T-helper 9 cell (primary cell): ENCODE measurements at regions not wholly inside any gene's neighbourhood (a gene's known extent, or its start where the extent isn't known, plus 50 kb on each side); places are given as distances from the start of the nearest gene placed in this dataset.
"Not testable (repeated sequence)": the region's sequence is repeated elsewhere in the genome, so short reads cannot be mapped to it uniquely, and the experiment has no call there.

Experiments
- DNase-seq: peaks from one replicate; pipeline ENCODE4 v3.0.0-alpha.2; 2020

DNA sequence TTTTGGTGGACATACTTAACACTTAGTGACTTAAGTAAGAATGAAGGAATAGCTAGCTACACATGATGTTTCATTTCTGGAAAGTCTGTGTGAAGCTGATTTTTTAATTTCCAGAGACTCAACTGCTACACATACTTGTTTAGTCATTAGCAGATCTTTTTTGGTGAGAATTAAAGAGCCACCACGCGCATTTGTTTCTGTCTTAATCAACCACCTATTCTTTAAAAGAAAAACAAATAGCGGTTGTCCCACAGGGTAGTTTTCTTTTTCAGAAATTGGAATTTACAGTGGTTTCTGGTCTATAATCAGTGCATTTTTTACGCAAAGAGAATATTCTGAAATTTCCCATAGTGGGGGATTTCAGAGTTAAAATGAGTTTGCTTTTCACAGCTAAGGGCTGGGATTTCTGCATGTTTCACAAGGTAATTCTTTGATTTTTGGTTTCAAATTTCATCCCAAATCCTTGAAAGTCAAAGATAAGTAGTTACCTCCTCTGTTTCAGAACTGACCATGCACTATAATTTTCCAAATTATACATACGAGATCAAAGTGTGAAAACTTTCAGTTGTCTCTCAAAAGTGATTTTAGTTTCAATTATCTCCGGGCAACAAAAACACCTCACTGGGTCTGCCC is 631.0 kb upstream of the GRM7 start:
- DNase-seq: no peak

DNA sequence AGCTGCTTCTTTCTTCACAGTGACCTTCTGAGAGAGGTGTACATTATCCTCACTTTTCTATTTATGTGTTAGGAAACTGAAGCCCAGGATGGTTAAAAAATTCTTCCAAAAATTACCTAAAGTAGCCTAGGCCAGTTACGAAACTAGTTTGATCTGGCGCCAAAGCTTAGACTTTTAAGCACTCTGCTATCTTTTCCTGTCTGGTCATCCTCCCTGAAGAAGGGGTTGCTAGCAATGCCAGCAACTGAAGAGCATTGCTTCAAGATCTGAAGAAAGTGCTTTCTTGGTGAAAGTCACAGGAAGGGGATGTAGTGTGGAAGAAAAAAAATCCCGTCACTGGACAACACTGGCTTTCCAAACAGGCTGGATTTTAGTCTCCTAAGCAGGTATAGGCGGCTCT is 618.8 kb upstream of the GRM7 start:
- DNase-seq: no peak

- DNase-seq: no peak
Observed at GRCh38 chr3:6248528-6248927, 612.4 kb upstream of the GRM7 start.

DNA sequence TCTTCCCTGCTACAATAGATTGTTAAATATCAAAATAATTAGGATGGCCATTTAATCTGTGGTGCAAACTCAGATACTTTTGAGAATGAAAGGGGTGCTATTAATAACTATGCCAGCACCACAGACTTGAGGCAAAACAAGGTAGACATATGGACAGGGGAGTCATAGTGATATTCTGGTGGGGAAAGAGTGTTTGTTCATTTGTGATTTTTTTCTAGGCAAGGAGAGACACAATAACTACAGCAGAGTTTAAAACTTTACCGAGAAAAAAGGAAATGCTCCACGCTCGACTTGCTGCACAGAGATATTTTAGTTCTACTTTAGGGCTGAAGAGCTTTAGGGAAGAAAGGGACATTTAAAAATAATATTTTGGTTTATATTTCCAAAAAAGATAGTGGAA is 611.2 kb upstream of the GRM7 start:
- no peak for DNase-seq

DNA sequence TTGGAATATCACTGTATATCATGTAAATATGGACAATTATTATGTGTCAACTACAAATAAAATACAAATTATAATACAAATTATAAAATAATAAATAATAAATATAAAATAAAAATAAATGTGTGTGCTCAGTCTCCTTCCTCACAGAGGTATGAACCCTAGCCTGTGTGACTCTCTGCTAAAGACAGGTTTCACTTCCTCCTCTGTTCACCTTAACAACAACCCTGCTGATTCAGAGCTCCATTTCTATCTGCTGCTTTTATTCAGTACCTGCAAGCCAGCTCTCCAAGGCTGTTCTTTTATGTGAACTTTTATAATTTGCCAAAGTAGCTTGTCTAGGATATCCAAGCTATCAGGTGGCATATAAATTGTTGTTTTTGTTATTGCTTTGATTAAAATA is 610.7 kb upstream of the GRM7 start:
- DNase-seq: no peak

DNA sequence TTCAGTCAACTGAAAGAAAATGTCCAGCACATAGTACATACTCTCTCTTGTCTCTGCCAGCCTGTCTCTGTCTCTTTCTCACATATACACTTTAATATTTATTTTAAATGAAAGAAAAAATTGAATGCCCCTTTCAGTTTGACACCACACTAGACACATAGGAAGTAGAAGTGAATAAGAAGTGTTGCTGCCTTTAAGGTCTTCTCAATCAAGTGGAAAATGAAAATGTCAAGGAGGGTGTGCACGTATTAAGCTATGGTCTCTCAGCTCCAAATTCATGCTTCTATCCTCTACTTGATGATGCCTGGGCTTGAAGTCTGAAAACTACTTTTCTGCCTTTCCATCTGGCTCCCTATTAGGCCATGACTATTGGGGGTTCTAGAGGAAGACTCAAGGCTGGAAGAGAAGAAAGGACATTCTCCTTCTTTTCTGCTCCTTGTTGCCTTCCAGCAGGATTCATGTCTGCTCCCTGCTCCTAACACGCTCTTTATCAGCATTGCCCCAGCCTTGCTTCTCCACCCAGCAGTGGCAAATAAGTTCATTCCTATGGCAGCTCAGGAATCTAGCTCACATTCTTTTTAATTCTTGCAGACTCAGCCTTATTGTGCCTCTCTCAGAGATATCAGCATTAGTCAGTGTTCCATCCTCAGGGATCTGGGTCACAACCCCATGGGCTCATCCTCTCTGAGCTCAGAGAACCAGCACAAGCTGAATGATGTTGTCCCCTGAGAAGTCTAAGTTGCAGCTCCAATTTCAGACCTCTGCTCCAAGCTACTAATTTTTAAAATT is 609.1 kb upstream of the GRM7 start:
- no peak for DNase-seq

DNA sequence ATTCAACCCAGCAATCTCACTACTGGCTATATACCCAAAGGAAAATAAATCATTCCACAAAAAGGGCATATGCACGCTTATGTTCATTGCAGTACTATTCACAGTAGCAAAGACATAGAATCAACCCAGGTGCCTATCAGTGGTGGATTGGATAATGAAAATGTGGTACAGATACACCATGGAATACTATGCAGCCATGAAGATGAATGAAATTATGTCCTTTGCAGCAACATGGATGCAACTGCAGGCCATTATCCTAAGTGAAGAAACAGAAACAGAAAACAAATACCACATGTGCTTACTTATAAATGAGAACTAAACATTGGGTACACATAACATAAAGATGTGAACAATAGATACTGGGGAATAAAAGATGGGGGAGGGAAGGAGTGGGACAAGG is 606.4 kb upstream of the GRM7 start:
- DNase-seq: no peak

DNA sequence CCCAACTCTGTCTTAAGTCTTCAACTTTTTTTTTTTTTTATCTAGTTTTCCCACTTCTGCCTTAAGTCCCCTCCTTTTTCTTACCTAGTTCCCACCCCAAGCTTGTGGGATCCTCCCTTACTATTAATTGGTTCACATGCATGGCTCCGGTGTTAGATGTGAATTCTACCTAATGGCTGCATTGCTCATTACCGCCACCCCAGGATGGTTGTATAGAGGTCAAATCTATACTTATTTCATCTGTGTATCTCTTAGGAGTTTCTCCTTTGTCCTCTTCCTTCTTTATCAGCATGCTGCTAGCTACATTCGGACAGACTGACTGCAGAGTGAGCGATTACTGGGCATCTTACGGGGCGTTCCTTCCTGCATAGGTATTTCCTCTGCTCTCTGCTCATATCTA is 605.7 kb upstream of the GRM7 start:
- no peak for DNase-seq

- no peak for DNase-seq
Observed at GRCh38 chr3:6260551-6261191, 600.2 kb upstream of the GRM7 start.

- DNase-seq: no peak
Observed at GRCh38 chr3:6262010-6262409, 598.9 kb upstream of the GRM7 start.

DNA sequence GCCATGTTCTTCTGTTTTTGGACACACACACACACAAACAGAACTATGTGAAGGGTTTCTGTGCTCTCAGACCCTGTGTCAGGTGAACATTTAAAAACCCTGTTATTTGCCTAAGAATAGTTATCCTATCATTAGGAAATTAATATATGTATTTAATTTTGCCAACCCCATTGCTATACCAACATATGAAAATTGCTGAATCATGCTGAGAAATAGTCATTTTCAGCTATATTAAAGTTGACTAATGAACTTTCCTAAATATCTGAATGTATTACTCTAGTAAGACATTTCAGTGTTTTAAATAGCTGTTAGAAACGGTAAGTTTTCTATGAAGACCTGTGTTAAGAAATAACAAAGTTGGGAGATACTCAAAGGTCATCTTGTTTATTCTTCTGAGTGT is 596.9 kb upstream of the GRM7 start:
- no peak for DNase-seq

DNA sequence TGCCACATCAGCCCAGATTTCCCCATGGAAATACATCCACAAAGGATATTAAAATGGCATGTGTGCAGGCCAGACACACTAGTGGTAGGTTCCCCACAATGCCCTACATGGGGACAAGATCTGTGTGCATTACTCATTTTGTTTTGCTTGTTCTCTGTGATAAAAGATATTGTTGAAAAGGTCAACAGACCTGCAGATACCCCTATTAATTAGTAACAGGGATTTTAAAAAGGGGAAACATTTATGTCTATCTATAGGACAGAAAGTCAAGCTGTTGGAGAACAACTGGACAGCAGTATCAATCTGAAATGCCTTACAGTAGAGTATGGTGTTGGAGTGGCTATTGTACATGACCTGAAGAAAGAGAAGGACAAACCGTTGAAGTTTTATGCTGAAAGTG is 596.0 kb upstream of the GRM7 start:
- DNase-seq: no peak

GRCh38 chr3:6266135-6266534 is 594.8 kb upstream of the GRM7 start:
- no peak for DNase-seq

GRCh38 chr3:6273878-6274277 is 587.0 kb upstream of the GRM7 start:
- DNase-seq: no peak

DNA sequence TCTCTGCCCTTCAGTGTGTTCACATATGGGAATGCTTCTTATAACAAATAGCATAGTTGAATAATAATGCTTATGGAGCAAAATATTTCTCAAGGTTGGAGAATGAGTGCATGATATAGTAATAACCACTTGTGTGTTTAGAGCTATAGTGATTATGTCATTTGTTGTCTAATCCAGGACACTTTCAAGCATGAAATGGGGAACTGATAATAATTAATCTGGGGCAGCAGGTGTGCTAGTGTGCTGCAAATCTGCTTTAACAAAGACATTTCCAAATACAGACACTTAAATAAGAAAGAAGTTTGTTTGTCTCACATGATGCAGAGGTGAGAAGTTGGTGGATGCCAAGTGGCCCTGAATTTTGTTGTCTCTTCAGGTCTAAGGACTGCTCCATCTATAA is 579.3 kb upstream of the GRM7 start:
- no peak for DNase-seq

DNA sequence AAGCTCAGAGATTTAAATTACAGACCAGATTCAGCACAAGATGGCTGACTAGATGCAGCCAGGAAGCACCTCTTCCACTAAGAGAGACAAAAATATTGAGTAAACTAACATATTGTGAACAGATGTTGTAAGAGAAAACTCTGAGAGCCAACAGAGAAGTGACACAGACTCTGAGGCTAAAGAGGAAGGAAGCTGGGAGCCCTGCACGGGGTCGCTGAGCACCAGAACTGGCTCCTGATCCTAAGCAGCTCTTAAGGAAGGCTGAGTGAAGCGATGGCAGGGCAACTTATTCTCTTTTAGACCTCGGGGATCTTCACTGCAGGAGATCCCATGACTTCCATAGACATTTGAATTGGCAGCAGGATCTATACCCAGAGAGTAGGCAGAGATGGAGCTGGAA is 578.0 kb upstream of the GRM7 start:
- DNase-seq: no peak

DNA sequence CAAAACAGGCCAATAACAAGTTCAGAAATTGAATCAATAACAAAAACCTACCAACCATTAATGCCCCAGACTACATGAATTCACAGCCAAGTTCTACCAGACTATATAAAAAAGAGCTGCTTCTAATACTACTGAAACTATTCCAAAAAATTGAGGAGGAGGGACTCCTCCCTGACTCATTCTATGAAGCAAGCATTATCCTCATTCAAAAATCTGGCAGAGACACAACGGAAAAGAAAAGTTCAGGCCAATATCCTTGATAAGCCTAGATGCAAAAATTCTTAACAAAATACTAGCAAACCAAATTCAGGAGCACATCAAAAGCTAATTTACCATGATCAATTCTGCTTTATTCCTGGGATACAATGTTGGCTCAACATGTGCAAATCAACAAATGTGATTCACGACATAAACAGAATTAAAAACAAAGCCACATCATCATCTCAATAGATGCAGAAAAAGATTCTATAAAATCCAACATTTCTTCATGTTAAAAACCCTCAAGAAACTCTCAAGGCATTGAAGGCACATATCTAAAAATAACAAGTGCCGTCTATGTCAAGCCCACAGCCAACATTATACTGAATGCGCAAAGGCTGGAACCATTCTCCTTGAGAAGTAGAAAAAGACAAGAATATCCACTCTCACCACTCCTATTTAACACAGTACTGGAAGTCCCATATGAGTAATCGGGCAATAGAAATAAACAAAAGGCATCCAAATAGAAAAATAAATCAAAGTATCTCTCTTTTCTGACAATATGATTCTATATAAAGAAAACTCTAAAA is 573.6 kb upstream of the GRM7 start:
- no peak for DNase-seq

- DNase-seq: no peak
Observed at GRCh38 chr3:6301626-6302025, 559.3 kb upstream of the GRM7 start.

- DNase-seq: no peak
Observed at GRCh38 chr3:6315906-6316305, 545.0 kb upstream of the GRM7 start.

- no peak for DNase-seq
Observed at GRCh38 chr3:6321999-6322398, 538.9 kb upstream of the GRM7 start.

DNA sequence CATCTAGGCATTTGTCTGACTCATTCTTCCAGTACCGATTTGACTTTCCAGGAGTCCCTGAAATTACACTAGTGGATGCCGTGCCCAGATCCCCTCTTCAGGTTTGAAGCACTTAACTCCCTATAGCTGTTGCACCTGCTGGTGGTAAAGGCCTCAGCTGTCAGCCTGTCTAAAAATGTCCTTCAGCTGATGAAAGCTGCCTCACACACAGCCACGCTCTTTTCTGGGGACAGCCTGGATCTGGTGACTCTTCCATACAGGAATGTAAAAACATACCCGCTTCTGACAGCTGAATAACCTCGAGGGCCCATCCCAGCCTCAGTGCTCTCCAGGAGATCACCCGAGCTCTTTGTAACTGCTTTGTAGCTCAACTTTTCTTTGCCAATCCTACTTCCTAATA is 534.1 kb upstream of the GRM7 start:
- no peak for DNase-seq

- DNase-seq: not testable (repeated sequence)
Observed at GRCh38 chr3:6340980-6341325, 520.0 kb upstream of the GRM7 start.

DNA sequence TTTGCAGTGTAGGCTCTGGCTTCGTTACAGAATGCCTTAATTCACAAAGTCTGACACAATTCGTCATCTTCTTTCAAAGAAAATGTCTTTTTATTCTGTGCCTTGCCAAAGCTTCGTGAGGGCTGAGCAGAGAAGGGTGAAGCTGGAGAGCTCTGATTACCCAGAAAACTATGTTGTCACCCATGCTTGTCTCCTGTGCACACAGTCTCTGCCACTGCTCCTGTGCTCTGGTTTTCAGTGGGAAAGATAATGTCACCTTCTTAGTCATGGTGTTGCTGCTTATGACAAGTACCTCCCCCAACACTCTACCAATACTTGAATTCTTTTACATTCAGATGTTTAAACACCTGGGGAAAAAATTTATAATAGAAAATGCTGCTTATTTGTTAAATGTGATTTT is 509.2 kb upstream of the GRM7 start:
- DNase-seq: no peak

DNA sequence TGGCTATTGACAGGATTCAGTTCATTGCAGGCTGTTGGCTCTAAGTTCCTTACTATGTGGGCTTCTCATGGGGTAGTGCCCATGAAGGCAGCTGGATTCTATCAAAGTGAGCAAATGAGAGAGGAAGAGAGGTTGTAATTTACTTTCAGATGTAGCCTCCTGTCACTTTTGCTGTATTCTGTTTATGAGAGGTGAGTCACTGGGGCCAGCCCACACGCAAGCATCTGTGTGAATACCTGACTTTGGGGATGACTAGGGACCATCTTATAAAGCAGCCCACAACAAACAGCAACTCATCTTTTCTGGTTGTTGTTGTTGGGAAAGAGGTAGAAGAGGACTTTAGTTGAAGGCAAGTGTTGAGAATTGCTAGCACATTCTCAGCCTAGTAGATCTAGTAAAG is 506.3 kb upstream of the GRM7 start:
- DNase-seq: no peak
